Endodermal cell (in vitro differentiated cells): ENCODE measurements at regions not wholly inside any gene's neighbourhood (a gene's known extent, or its start where the extent isn't known, plus 50 kb on each side); places are given as distances from the start of the nearest gene placed in this dataset.

ENCODE experiments used
- DNase-seq: peaks from one replicate; pipeline ENCODE4 v3.0.0-alpha.2; 2017
- H3K27ac ChIP-seq: 2 replicates; pipeline ENCODE4 v1.5.1; 2013; ENCODE audit warnings: mild to moderate bottlenecking, low read depth, low read length, moderate library complexity
- H3K27me3 ChIP-seq: 2 replicates; pipeline ENCODE4 v1.6.1; 2013; ENCODE audit warnings: mild to moderate bottlenecking, low read length, moderate library complexity; ENCODE audit not compliant: insufficient read depth, control insufficient read depth, poor library complexity, severe bottlenecking
- H3K36me3 ChIP-seq: 2 replicates; pipeline ENCODE4 v1.7.0; 2013; ENCODE audit warnings: mild to moderate bottlenecking, low read length, moderate library complexity; ENCODE audit not compliant: control insufficient read depth, insufficient read depth
- H3K4me1 ChIP-seq: one replicate; pipeline ENCODE4 v1.7.0; 2013; ENCODE audit warnings: low read length; ENCODE audit not compliant: control insufficient read depth, insufficient read depth
- H3K4me3 ChIP-seq: 2 replicates; pipeline ENCODE4 v1.5.1; 2013; ENCODE audit warnings: mild to moderate bottlenecking, low read length, moderate library complexity
- H3K9ac ChIP-seq: 2 replicates; pipeline ENCODE4 v1.6.1; 2013; ENCODE audit warnings: mild to moderate bottlenecking, low read length, moderate library complexity; ENCODE audit not compliant: poor library complexity, severe bottlenecking; ENCODE audit errors: extremely low read depth
- H3K9me3 ChIP-seq: 2 replicates; pipeline ENCODE4 v1.6.1; 2013; ENCODE audit warnings: mild to moderate bottlenecking, low read length, moderate library complexity; ENCODE audit not compliant: control insufficient read depth
- H3K27ac Mint-ChIP-seq: 2 replicates; pipeline ENCODE4 v1.8.0; 2020; ENCODE audit warnings: mixed read lengths
- H3K27me3 Mint-ChIP-seq: 2 replicates; pipeline ENCODE4 v1.8.0; 2021; ENCODE audit warnings: mild to moderate bottlenecking, mixed read lengths; ENCODE audit not compliant: insufficient read depth
- H3K36me3 Mint-ChIP-seq: 2 replicates; pipeline ENCODE4 v1.8.0; 2020; ENCODE audit warnings: low read depth, mixed read lengths
- H3K4me1 Mint-ChIP-seq: 2 replicates; pipeline ENCODE4 v1.8.0; 2020; ENCODE audit warnings: mixed read lengths
- H3K4me3 Mint-ChIP-seq: 2 replicates; pipeline ENCODE4 v1.8.0; 2020; ENCODE audit warnings: mild to moderate bottlenecking, moderate library complexity, mixed read lengths
- H3K9me3 Mint-ChIP-seq: 2 replicates; pipeline ENCODE4 v1.8.0; 2020; ENCODE audit warnings: mild to moderate bottlenecking, mixed read lengths
- whole genome bisulfite sequencing, 2 experiments: methylation state at CpG; one replicate each; pipeline versions ENCODE4 v1.1.5 to v1.1.7; 2013; ENCODE audit warnings: missing lambda C conversion rate in 2 of 2, mixed read lengths in 1 of 2; ENCODE audit not compliant: insufficient coverage in 1 of 2, insufficient read length in 1 of 2; 5-methylcytosine and 5-hydroxymethylcytosine counted together
- TF ChIP-seq, protein P1 (sequence below): fragments of 200-600 bp; sonication (generic); conservative IDR thresholded peaks from 2 replicates; pipeline ENCODE4 v1.5.0; 2021; ENCODE audit warnings: antibody characterized with exemption, mild to moderate bottlenecking

DNA sequence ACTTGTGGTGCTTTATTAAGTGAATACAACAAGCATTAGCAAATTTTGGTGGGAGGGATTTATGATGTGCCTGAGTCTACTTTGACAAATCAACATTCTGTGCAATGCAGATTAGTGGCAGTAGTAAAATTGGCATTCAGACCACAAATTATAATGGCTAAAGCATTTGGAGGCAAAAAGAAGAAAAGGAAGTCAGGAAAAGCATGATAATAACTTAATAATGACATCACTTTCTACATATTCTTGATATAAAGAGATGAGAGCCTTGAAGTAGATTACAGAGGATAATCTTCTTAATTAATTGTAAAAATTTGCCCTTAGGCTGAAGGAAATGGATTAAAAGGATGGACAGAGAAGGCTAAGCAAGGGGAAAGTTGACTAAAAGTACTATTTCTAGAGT is 126.0 kb downstream of the SLC6A15 start:
- no peaks in the 10 kb centered on the region for H3K9me3 ChIP-seq
- no peaks in the 10 kb centered on the region for H3K27me3 Mint-ChIP-seq
- H3K36me3 Mint-ChIP-seq, result no peaks in the 10 kb centered on the region
- TF ChIP-seq, protein P1, sequence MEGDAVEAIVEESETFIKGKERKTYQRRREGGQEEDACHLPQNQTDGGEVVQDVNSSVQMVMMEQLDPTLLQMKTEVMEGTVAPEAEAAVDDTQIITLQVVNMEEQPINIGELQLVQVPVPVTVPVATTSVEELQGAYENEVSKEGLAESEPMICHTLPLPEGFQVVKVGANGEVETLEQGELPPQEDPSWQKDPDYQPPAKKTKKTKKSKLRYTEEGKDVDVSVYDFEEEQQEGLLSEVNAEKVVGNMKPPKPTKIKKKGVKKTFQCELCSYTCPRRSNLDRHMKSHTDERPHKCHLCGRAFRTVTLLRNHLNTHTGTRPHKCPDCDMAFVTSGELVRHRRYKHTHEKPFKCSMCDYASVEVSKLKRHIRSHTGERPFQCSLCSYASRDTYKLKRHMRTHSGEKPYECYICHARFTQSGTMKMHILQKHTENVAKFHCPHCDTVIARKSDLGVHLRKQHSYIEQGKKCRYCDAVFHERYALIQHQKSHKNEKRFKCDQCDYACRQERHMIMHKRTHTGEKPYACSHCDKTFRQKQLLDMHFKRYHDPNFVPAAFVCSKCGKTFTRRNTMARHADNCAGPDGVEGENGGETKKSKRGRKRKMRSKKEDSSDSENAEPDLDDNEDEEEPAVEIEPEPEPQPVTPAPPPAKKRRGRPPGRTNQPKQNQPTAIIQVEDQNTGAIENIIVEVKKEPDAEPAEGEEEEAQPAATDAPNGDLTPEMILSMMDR, result no peak
- H3K36me3 ChIP-seq, result no peaks in the 10 kb centered on the region
- H3K27me3 ChIP-seq, result no peaks in the 10 kb centered on the region
- no peak overlapping the region for H3K9ac ChIP-seq
- DNase-seq, result no peak
- H3K27ac ChIP-seq, result no peak overlapping the region
- no peak overlapping the region for H3K4me3 Mint-ChIP-seq
- H3K27ac Mint-ChIP-seq, result no peak overlapping the region
- no peaks in the 10 kb centered on the region for H3K4me1 Mint-ChIP-seq
- no peaks in the 10 kb centered on the region for H3K9me3 Mint-ChIP-seq
- H3K4me3 ChIP-seq, result no peak overlapping the region
- no peaks in the 10 kb centered on the region for H3K4me1 ChIP-seq

DNA sequence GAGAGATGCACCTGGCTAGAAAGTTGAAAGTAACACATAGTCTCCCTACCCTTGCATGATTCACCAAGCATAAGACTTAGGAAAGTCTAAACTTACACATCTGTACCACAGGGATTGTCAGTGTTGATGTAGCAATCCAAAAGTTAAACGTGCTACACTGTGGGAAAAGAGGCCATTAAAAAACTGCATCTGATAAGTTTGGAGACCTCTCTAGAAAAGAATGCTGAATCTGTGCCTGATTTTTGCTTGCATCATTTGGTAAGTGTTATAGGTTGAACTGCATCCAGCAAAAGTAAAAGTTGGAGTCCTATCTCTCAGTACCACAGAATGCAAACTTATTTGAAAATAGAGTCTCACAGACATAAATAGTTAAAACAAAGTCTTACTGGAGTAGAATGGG is 126.6 kb downstream of the SLC6A15 start:
- no peaks in the 10 kb centered on the region for H3K27me3 ChIP-seq
- no peak overlapping the region for H3K27ac ChIP-seq
- no peaks in the 10 kb centered on the region for H3K9me3 ChIP-seq
- no peak for DNase-seq
- no peak overlapping the region for H3K27ac Mint-ChIP-seq
- H3K36me3 ChIP-seq, result no peaks in the 10 kb centered on the region
- H3K36me3 Mint-ChIP-seq, result no peaks in the 10 kb centered on the region
- H3K4me1 Mint-ChIP-seq, result no peaks in the 10 kb centered on the region
- H3K9me3 Mint-ChIP-seq, result no peaks in the 10 kb centered on the region
- H3K4me1 ChIP-seq, result no peaks in the 10 kb centered on the region
- no peak overlapping the region for H3K4me3 ChIP-seq
- 94 to 100% methylated on average over 1 of the region's 1 CpG for WGBS, 2 experiments
- H3K9ac ChIP-seq, result no peak overlapping the region
- H3K27me3 Mint-ChIP-seq, result no peaks in the 10 kb centered on the region
- H3K4me3 Mint-ChIP-seq, result no peak overlapping the region
- TF ChIP-seq, protein P1, result no peak

DNA sequence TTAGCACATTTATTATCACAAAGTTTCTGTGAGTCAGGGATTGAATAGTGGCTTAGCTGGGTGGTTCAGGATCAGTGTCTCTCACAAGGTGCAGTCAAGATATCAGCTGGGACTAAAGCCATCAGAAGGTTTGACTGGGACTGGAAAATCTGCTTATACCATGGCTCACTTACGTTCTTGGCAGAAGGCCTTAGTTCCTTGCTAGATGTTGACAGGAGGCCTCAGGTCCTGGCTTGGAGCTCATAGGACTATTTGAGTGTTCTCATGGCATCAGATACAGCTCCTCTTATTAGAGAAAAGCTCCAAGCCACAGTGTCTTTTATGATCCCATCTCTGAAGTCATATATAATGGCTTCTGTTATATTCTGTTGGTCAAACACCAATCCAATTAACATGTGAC is 127.3 kb downstream of the SLC6A15 start:
- no peaks in the 10 kb centered on the region for H3K36me3 Mint-ChIP-seq
- H3K4me1 Mint-ChIP-seq, result no peaks in the 10 kb centered on the region
- H3K27me3 Mint-ChIP-seq, result no peaks in the 10 kb centered on the region
- H3K27me3 ChIP-seq, result no peaks in the 10 kb centered on the region
- H3K4me3 ChIP-seq, result no peak overlapping the region
- no peak overlapping the region for H3K9ac ChIP-seq
- TF ChIP-seq, protein P1, result no peak
- no peaks in the 10 kb centered on the region for H3K4me1 ChIP-seq
- no peak for DNase-seq
- no peaks in the 10 kb centered on the region for H3K36me3 ChIP-seq
- WGBS, 2 experiments, result 83 to 89% methylated on average over 1 of the region's 1 CpG
- no peak overlapping the region for H3K27ac ChIP-seq
- no peaks in the 10 kb centered on the region for H3K9me3 ChIP-seq
- no peaks in the 10 kb centered on the region for H3K9me3 Mint-ChIP-seq
- H3K4me3 Mint-ChIP-seq, result no peak overlapping the region
- no peak overlapping the region for H3K27ac Mint-ChIP-seq
